Muscle of leg (tissue), 3 donors: ENCODE measurements at regions not wholly inside any gene's neighbourhood (a gene's known extent, or its start where the extent isn't known, plus 50 kb on each side); places are given as distances from the start of the nearest gene placed in this dataset.
A peak's percentile ranks its signal among the peaks of the same experiment; 100 is the strongest.

ENCODE experiments used
- DNase-seq: peaks from one replicate; pipeline ENCODE4 v3.0.0; 2013
- H3K27ac ChIP-seq: one replicate; pipeline ENCODE4 v1.5.1; 2013; ENCODE audit warnings: mild to moderate bottlenecking, low read length, control low read depth
- H3K27me3 ChIP-seq: one replicate; pipeline ENCODE4 v1.6.1; 2013; ENCODE audit warnings: low read length; ENCODE audit not compliant: control insufficient read depth, insufficient read depth
- H3K36me3 ChIP-seq: one replicate; pipeline ENCODE4 v1.6.1; 2013; ENCODE audit warnings: low read length; ENCODE audit not compliant: control insufficient read depth, insufficient read depth
- H3K4me1 ChIP-seq: one replicate; pipeline ENCODE4 v1.6.1; 2013; ENCODE audit warnings: low read length; ENCODE audit not compliant: control insufficient read depth, insufficient read depth
- H3K4me3 ChIP-seq: one replicate; pipeline ENCODE4 v1.5.1; 2013; ENCODE audit warnings: low read length, control low read depth
- H3K9me3 ChIP-seq: replicated peaks from 2 replicates; pipeline ENCODE4 v1.6.1; 2013; ENCODE audit warnings: low read depth, low read length; ENCODE audit not compliant: control insufficient read depth
- WGBS: methylation state at CpG from one replicate; pipeline ENCODE4 v1.1.5; 2013; ENCODE audit warnings: missing lambda C conversion rate; ENCODE audit not compliant: insufficient coverage; 5-methylcytosine and 5-hydroxymethylcytosine counted together

- Histone ChIP-seq H3K36me3 (no peaks in the 10 kb centered on the region), H3K4me1 (no peaks in the 10 kb centered on the region), H3K27ac (no peak overlapping the region), H3K4me3 (no peak overlapping the region), H3K9me3 (no peaks in the 10 kb centered on the region), H3K27me3 (no peaks in the 10 kb centered on the region)
- no CpG with 5 or more reads among the region's 3 CpGs for WGBS
- DNase-seq = no peak
Measured at GRCh38 chr18:1599196-1599595, 694.5 kb downstream of the ADCYAP1 start.

- WGBS = no CpG with 5 or more reads among the region's 5 CpGs
- H3K4me1 ChIP-seq = no peaks in the 10 kb centered on the region
- no peak overlapping the region for H3K27ac ChIP-seq
- H3K4me3 ChIP-seq = no peak overlapping the region
- H3K9me3 ChIP-seq = no peaks in the 10 kb centered on the region
- no peak for DNase-seq
- no peaks in the 10 kb centered on the region for H3K36me3 ChIP-seq
- no peaks in the 10 kb centered on the region for H3K27me3 ChIP-seq
Measured at GRCh38 chr18:1604751-1605150, 700.1 kb downstream of the ADCYAP1 start.

GRCh38 chr18:1618364-1618763 lies 713.7 kb downstream of the ADCYAP1 start:
- 47% methylated on average over 3 of the region's 3 CpGs for WGBS
- Histone ChIP-seq H3K36me3 (no peaks in the 10 kb centered on the region), H3K27me3 (no peaks in the 10 kb centered on the region), H3K27ac (no peak overlapping the region), H3K9me3 (no peaks in the 10 kb centered on the region), H3K4me1 (no peaks in the 10 kb centered on the region), H3K4me3 (no peak overlapping the region)
- DNase-seq = no peak

GRCh38 chr18:1619507-1619906 lies 714.8 kb downstream of the ADCYAP1 start:
- Histone ChIP-seq H3K9me3 (no peaks in the 10 kb centered on the region), H3K4me1 (no peaks in the 10 kb centered on the region), H3K4me3 (no peak overlapping the region), H3K27me3 (no peaks in the 10 kb centered on the region), H3K36me3 (no peaks in the 10 kb centered on the region), H3K27ac (no peak overlapping the region)
- 72% methylated on average over 3 of the region's 5 CpGs for WGBS
- no peak for DNase-seq

- Histone ChIP-seq H3K36me3 (no peaks in the 10 kb centered on the region), H3K27me3 (no peaks in the 10 kb centered on the region), H3K4me1 (no peaks in the 10 kb centered on the region), H3K4me3 (no peak overlapping the region), H3K9me3 (no peaks in the 10 kb centered on the region), H3K27ac (no peak overlapping the region)
- WGBS = no CpG with 5 or more reads among the region's 2 CpGs
- DNase-seq = no peak
Measured at GRCh38 chr18:1624612-1625011, 719.9 kb downstream of the ADCYAP1 start.

- no peaks in the 10 kb centered on the region for H3K36me3 ChIP-seq
Measured at GRCh38 chr18:1627494-1627893, 722.8 kb downstream of the ADCYAP1 start.

GRCh38 chr18:1648712-1649111 lies 744.0 kb downstream of the ADCYAP1 start:
- Histone ChIP-seq H3K27ac (no peak overlapping the region), H3K4me3 (no peak overlapping the region), H3K9me3 (no peaks in the 10 kb centered on the region), H3K4me1 (no peaks in the 10 kb centered on the region), H3K27me3 (no peaks in the 10 kb centered on the region), H3K36me3 (no peaks in the 10 kb centered on the region)
- peak; percentile 29 for DNase-seq
- WGBS = no CpG with 5 or more reads among the region's 2 CpGs

More at GRCh38 chr18:1627494-1627893, 722.8 kb downstream of the ADCYAP1 start:
- H3K9me3 ChIP-seq = no peaks in the 10 kb centered on the region
- no peak for DNase-seq
- no peak overlapping the region for H3K4me3 ChIP-seq
- H3K4me1 ChIP-seq = no peaks in the 10 kb centered on the region
- no peaks in the 10 kb centered on the region for H3K27me3 ChIP-seq
- WGBS = no CpG with 5 or more reads among the region's 1 CpG
- no peak overlapping the region for H3K27ac ChIP-seq

- no peaks in the 10 kb centered on the region for H3K9me3 ChIP-seq
- peak; percentile 12 for DNase-seq
- no peak overlapping the region for H3K4me3 ChIP-seq
- no CpG with 5 or more reads among the region's 2 CpGs for WGBS
- no peaks in the 10 kb centered on the region for H3K27me3 ChIP-seq
- H3K4me1 ChIP-seq = no peaks in the 10 kb centered on the region
- H3K36me3 ChIP-seq = no peaks in the 10 kb centered on the region
- no peak overlapping the region for H3K27ac ChIP-seq
Measured at GRCh38 chr18:1652018-1652417, 747.3 kb downstream of the ADCYAP1 start.

- peak; percentile 20 for DNase-seq
- no peaks in the 10 kb centered on the region for H3K9me3 ChIP-seq
- no peak overlapping the region for H3K27ac ChIP-seq
- WGBS = no CpG with 5 or more reads among the region's 4 CpGs
- no peaks in the 10 kb centered on the region for H3K4me1 ChIP-seq
- no peak overlapping the region for H3K4me3 ChIP-seq
- no peaks in the 10 kb centered on the region for H3K36me3 ChIP-seq
- H3K27me3 ChIP-seq = no peaks in the 10 kb centered on the region
Measured at GRCh38 chr18:1653873-1654272, 749.2 kb downstream of the ADCYAP1 start.

GRCh38 chr18:1657876-1658275 lies 753.2 kb downstream of the ADCYAP1 start:
- Histone ChIP-seq H3K4me3 (no peak overlapping the region), H3K9me3 (no peaks in the 10 kb centered on the region), H3K4me1 (no peaks in the 10 kb centered on the region), H3K27ac (no peak overlapping the region), H3K27me3 (no peaks in the 10 kb centered on the region), H3K36me3 (no peaks in the 10 kb centered on the region)
- 100% methylated on average over 1 of the region's 1 CpG for WGBS
- DNase-seq = no peak

- no peaks in the 10 kb centered on the region for H3K9me3 ChIP-seq
- H3K27me3 ChIP-seq = no peaks in the 10 kb centered on the region
- H3K27ac ChIP-seq = no peak overlapping the region
- WGBS = 16% methylated on average over 6 of the region's 9 CpGs
- no peaks in the 10 kb centered on the region for H3K36me3 ChIP-seq
- DNase-seq = peak; percentile 45
- no peak overlapping the region for H3K4me3 ChIP-seq
- H3K4me1 ChIP-seq = no peaks in the 10 kb centered on the region
Measured at GRCh38 chr18:1658908-1659566, 754.4 kb downstream of the ADCYAP1 start.
